ENCODE measurements at regions not wholly inside any gene's neighbourhood (a gene's known extent, or its start where the extent isn't known, plus 50 kb on each side); places are given as distances from the start of the nearest gene placed in this dataset.

DNA sequence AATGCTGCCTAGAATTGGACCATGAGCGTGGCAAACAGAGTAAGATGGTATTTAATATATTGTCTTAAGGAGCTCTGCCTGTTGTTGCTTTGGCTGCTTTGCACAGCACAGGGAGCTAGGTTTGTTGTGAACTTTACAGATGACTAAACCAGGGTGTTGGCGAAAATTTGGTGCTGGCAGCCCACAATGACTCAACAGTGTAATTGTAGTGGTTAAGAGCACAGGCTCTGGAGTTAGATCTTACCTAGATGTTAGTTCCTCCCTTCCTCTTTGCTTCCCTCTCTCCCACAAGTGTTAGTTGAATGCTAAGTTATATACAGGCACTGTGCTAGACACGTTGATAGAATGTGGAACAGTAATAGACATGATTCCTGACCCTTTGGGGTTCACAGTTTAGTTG lies 128.9 kb upstream of the TRPC5 start:
- TF ChIP-seq, protein P1, sequence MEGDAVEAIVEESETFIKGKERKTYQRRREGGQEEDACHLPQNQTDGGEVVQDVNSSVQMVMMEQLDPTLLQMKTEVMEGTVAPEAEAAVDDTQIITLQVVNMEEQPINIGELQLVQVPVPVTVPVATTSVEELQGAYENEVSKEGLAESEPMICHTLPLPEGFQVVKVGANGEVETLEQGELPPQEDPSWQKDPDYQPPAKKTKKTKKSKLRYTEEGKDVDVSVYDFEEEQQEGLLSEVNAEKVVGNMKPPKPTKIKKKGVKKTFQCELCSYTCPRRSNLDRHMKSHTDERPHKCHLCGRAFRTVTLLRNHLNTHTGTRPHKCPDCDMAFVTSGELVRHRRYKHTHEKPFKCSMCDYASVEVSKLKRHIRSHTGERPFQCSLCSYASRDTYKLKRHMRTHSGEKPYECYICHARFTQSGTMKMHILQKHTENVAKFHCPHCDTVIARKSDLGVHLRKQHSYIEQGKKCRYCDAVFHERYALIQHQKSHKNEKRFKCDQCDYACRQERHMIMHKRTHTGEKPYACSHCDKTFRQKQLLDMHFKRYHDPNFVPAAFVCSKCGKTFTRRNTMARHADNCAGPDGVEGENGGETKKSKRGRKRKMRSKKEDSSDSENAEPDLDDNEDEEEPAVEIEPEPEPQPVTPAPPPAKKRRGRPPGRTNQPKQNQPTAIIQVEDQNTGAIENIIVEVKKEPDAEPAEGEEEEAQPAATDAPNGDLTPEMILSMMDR (conservative IDR thresholded peaks at IDR 0.05 in 1 of 2, IDR thresholded peaks at IDR 0.05 in 1 of 2; ENCODE audit: low read depth in 1 of 2, low read length in 2 of 2) = no peak
- no peak for TF ChIP-seq EZH2 (IDR thresholded peaks at IDR 0.05; ENCODE audit: low read length, missing control alignments)

Data from fibroblast of lung (primary cell).